ENCODE measurements at regions not wholly inside any gene's neighbourhood (a gene's known extent, or its start where the extent isn't known, plus 50 kb on each side); places are given as distances from the start of the nearest gene placed in this dataset.

- TF ChIP-seq, protein P1, sequence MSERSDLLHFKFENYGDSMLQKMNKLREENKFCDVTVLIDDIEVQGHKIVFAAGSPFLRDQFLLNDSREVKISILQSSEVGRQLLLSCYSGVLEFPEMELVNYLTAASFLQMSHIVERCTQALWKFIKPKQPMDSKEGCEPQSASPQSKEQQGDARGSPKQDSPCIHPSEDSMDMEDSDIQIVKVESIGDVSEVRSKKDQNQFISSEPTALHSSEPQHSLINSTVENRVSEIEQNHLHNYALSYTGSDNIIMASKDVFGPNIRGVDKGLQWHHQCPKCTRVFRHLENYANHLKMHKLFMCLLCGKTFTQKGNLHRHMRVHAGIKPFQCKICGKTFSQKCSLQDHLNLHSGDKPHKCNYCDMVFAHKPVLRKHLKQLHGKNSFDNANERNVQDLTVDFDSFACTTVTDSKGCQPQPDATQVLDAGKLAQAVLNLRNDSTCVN (CRISPR knock-in tag; IDR thresholded peaks at IDR 0.05; ENCODE audit: borderline replicate concordance), result no peak
- TF ChIP-seq ZNF879 (CRISPR knock-in tag; IDR thresholded peaks at IDR 0.05) (no peak), IRF9 (CRISPR knock-in tag; IDR thresholded peaks at IDR 0.05; ENCODE audit: borderline replicate concordance) (no peak), MTERF4 (CRISPR knock-in tag; IDR thresholded peaks at IDR 0.05) (no peak), MED8 (CRISPR knock-in tag; IDR thresholded peaks at IDR 0.05; ENCODE audit: insufficient replicate concordance) (no peak), RFXANK (CRISPR knock-in tag; IDR thresholded peaks at IDR 0.05) (no peak)
Observed at GRCh38 chr1:214895011-214895600, 187.4 kb upstream of the KCNK2 start (continued).

- no peak for FAIRE-seq
- DNase-seq (ENCODE audit: low spot score), result no peak
- Histone ChIP-seq H2AFZ (ENCODE audit: low read length) (no peak overlapping the region), H3K9me3 (ENCODE audit: low read length) (no peaks in the 10 kb centered on the region), H3K79me2 (ENCODE audit: insufficient read depth, low read length) (no peaks in the 10 kb centered on the region), H3K4me1 (ENCODE audit: insufficient read depth, low read length) (no peaks in the 10 kb centered on the region), H3K27me3 (ENCODE audit: control insufficient read depth in 1 of 2, insufficient read depth in 2 of 2, low read length in 2 of 2) (no peaks in the 10 kb centered on the region), H3K9ac (ENCODE audit: insufficient read depth, low read depth, low read length) (no peak overlapping the region), H3K4me3 (replicated peaks in 1 of 3; ENCODE audit: insufficient read depth in 1 of 3, low read depth in 2 of 3, low read length in 3 of 3) (no peak overlapping the region), H4K20me1 (ENCODE audit: insufficient read depth, low read length) (no peaks in the 10 kb centered on the region), H3K36me3 (replicated peaks in 1 of 2; ENCODE audit: control insufficient read depth in 1 of 2, insufficient read depth in 2 of 2, low read length in 2 of 2) (no peaks in the 10 kb centered on the region), H3K27ac (ENCODE audit: extremely low read length, insufficient read depth, low read length) (no peak overlapping the region), H3K4me2 (ENCODE audit: low read depth, low read length) (no peak overlapping the region)
- no TSS peak for BruUV-seq (replicated peaks)
- WGBS (ENCODE audit: low lambda C conversion rate), result 0% methylated on average over 2 of the region's 2 CpGs
- in situ Hi-C loops (cut with HindIII; ENCODE audit: extremely low pct_ligation_motif_present, low pct_unique_long_range_greater_than_20kb), result no loop called here
- ChIA-PET CTCF (ENCODE audit: low intra/inter-chr PET ratio, low total read pairs) (no interaction called here), POLR2A (no interaction called here)
- ATAC-seq, result no peak
- intact Hi-C loops (cut with micrococcal nuclease; ENCODE audit: unreplicated experiment), result no loop called here
- TF ChIP-seq SP4 (CRISPR knock-in tag; IDR thresholded peaks at IDR 0.05) (no peak), KLF16 (CRISPR knock-in tag; IDR thresholded peaks at IDR 0.05) (no peak), SRSF9 (IDR thresholded peaks at IDR 0.05; ENCODE audit: borderline replicate concordance, insufficient read depth, low read depth, low read length, poor library complexity, severe bottlenecking) (no peak), TCF7L2 (IDR thresholded peaks at IDR 0.05; ENCODE audit: low read depth, low read length) (no peak), ZBTB42 (CRISPR knock-in tag; IDR thresholded peaks at IDR 0.05) (no peak), MAFK (conservative IDR thresholded peaks at IDR 0.05 in 1 of 2, IDR thresholded peaks at IDR 0.05 in 1 of 2; ENCODE audit: low read length in 2 of 2) (no peak), SETDB1 (CRISPR knock-in tag; IDR thresholded peaks at IDR 0.05; ENCODE audit: borderline replicate concordance) (no peak)
- TF ChIP-seq, protein P2, sequence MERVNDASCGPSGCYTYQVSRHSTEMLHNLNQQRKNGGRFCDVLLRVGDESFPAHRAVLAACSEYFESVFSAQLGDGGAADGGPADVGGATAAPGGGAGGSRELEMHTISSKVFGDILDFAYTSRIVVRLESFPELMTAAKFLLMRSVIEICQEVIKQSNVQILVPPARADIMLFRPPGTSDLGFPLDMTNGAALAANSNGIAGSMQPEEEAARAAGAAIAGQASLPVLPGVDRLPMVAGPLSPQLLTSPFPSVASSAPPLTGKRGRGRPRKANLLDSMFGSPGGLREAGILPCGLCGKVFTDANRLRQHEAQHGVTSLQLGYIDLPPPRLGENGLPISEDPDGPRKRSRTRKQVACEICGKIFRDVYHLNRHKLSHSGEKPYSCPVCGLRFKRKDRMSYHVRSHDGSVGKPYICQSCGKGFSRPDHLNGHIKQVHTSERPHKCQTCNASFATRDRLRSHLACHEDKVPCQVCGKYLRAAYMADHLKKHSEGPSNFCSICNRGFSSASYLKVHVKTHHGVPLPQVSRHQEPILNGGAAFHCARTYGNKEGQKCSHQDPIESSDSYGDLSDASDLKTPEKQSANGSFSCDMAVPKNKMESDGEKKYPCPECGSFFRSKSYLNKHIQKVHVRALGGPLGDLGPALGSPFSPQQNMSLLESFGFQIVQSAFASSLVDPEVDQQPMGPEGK (CRISPR knock-in tag; IDR thresholded peaks at IDR 0.05), result no peak
Observed at GRCh38 chr1:214896921-214897320, 185.6 kb upstream of the KCNK2 start.

Measured in HepG2 (cell line).